Inflammatory macrophage (primary cell): ENCODE measurements at regions not wholly inside any gene's neighbourhood (a gene's known extent, or its start where the extent isn't known, plus 50 kb on each side); places are given as distances from the start of the nearest gene placed in this dataset.
"Not testable (repeated sequence)": the region's sequence is repeated elsewhere in the genome, so short reads cannot be mapped to it uniquely, and the experiment has no call there.

Experiments used
- DNase-seq, 2 donors: peaks; one replicate each; pipeline ENCODE4 v3.0.0-alpha.2; 2020 to 2022

DNA sequence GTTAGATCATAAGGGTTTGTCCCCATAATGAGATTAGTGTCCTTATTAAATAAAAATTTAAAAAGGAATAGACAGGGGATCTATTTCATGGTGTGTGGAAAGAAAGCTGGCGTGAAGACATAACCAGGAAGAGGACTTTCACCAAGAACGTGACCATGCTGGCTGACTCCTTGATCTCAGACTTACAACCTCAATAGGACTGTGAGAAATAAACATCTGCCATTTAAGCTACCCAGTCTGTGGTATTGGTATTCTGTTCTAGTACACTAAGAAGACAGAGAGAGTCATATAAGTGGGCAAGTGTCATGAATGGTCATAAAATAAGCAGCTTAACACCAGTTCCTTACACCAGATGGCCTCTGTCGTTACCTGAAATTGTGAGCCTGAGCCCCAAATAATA, 259.4 kb upstream of the CCNG1 start:
- no peak for DNase-seq

GRCh38 chr5:163185315-163185714, 252.1 kb upstream of the CCNG1 start:
- DNase-seq = no peak

- no peak for DNase-seq
These were observed 248.3 kb upstream of the CCNG1 start for GRCh38 chr5:163189023-163189553.

DNA sequence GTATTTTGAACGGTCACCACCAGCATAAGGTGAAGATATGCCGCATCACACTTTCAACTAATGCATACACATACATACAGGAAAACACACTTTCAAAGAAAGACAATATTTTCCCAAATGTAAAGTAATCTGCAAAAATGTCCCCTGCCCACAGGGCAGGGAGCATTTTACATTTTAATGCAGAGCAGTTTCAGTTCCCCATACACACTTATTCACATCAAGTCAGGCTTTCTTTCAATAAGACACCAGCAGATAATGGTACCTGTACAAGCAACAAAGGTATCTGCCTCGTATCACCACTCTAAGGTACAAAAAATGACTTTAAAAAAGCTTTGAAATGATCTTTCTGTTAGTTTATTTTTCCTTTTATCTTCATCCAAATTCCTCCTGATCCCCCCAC, 247.1 kb upstream of the CCNG1 start:
- DNase-seq = no peak

DNA sequence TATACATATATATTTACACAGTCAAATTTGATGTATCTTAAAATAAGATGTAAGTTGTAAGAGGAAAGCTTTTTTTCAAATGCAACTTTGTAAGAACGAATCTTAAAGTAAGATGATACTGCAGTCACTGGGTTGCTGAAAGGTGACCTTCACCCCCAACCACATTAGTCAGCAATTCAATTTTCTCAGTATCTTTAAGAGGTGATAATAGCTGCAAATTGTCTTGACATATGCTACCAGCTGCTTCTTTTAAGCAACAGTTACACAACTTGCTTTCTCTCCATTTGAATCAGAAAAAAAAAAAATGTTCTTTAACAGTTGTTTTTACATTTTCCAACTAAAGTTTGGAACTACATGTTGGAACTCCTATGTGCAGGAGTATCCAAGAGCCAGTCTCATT, 246.6 kb upstream of the CCNG1 start:
- DNase-seq = no peak

- DNase-seq = no peak
These were observed 243.5 kb upstream of the CCNG1 start for GRCh38 chr5:163193886-163194285.

- no peak for DNase-seq
These were observed 231.8 kb upstream of the CCNG1 start for GRCh38 chr5:163205645-163206044.

DNA sequence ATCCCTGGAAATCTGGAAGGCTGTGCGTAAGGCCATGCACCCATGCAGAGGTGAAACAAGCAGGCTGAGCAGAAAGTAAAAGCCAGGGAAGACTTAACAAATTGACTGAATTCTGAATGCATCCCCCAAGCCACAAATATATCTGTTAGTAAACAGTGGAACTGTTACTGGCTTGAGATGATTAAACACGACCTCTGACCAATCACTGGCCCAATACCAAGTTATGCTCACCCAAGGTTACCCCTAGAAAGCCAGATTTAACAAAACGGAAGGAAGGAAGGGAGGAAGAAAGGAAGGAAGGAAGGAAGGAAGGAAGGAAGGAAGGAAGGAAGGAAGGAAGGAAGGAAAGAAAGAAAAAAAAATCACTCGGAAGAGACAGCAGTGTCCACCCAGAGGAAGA, 215.8 kb upstream of the CCNG1 start:
- no peak for DNase-seq

DNA sequence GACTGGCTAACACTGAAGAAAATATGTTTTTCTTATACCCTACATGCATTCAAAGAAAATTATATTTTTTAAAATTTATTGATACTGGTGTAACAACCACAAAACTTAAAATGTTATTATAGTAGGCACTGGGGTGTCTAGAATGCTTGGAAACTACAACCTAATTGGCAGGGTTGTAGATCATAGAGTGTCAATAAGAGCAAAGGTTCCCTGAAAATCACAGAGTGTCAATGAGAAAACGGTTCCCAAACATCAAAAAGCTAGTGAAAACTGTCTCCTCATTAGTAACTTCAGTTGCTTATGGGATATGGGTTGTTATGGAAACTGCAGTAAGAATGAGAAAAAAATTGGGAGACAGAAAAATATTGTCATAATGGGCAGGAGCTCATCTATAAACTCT, 214.4 kb upstream of the CCNG1 start:
- DNase-seq = no peak

DNA sequence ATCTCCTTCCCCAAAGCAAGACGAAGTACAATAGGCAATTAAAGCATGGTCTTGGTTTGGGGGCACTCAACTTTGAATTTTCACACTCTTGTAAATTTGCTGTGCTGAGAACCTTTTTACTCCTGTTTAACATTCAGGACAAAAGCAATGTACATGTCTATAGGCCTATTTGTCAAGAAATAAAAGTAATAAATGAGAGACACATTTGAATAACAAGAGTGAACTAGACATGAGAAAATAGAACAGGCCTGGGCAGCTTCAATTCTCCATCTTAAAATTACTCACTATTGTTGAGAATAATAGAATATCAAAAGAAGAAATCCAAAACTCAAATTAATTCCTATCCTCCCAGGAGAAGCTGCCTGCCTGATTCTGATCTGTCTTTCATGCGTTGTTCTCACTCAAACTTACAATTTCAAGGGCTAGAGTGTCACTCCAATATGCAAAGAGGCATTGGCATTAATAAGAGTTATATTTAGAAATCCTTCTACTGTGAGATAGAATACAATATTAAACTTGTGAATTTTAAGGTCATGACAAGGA, 192.9 kb upstream of the CCNG1 start:
- no peak for DNase-seq

DNA sequence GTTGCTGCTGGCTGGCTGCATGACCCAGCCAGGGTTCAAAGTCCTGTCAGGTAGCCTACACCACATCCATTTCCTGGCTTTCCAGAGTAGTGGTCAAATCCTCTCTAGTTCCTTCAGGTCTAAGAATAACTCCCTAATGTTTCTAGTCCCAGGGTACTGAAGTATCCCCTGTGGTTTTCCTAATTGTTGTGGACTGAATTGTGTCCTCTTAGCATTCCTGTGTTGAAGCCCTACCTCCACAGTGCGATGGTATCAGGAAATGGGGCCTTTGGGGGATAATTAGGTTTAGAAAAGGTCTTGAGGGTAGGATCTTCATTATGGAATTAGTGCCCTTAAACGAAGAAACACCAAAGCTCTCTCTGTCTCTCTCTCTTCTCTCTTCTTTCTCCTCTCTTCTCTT, 191.8 kb upstream of the CCNG1 start:
- DNase-seq = no peak

GRCh38 chr5:163248333-163248732, 189.1 kb upstream of the CCNG1 start:
- no peak for DNase-seq

- no peak for DNase-seq
These were observed 188.5 kb upstream of the CCNG1 start for GRCh38 chr5:163248871-163249270.

DNA sequence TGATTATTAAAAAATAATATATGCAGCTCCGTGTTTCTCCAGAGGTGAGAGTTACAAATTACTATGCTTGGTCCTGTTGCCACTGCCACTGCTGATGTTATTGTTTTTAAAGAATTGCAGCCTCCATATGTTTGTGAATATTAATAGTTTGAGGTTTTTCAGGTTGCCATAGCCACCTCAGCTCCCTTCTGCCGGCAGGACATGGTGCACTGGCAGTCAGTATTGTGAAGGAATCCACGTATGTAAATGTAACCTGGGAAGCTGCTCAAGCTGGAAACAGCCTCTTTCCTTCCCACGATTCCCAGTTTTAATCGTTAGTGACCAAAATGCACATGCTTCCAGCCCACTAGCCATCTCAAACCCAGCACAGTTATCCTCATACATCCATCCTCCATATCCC, 184.4 kb upstream of the CCNG1 start:
- no peak for DNase-seq

DNA sequence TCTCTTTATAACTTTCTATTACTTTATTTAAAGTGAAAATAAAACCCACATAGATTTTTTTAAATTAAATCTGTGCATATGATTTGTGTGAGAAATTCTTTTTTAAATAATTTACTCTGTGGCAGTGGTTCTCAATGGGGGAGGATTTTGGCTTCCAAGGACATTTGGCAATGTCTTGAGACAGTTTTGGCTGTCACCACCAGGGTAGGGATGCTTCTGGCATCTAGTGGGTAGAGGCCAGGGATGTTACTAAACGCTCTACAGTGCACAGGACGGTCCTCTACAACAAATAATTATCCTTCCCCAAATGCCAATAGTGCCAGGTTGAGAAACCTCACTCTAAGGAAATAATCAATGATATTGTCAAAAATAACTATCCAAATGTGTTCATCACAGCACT, 177.9 kb upstream of the CCNG1 start:
- no peak for DNase-seq

GRCh38 chr5:163260471-163260870, 176.9 kb upstream of the CCNG1 start:
- no peak for DNase-seq

DNA sequence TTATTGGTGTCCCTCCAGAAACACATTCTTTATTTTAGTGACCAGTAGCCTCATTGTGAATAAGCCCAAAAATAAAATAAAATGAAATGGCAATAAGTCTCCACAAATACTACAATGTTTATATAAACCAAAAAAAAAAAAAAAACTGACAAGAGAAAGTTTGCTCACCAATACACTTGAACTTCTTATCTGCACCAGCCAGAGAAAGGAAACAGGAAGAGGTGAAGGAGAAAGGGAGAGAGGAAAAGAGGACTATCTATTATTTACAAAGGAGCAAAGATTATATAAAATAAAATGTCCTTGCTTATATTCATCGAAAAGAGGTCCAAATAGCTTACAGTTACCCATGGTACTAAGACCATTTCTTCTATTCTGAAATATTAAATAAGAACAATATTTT, 176.4 kb upstream of the CCNG1 start:
- DNase-seq = no peak

DNA sequence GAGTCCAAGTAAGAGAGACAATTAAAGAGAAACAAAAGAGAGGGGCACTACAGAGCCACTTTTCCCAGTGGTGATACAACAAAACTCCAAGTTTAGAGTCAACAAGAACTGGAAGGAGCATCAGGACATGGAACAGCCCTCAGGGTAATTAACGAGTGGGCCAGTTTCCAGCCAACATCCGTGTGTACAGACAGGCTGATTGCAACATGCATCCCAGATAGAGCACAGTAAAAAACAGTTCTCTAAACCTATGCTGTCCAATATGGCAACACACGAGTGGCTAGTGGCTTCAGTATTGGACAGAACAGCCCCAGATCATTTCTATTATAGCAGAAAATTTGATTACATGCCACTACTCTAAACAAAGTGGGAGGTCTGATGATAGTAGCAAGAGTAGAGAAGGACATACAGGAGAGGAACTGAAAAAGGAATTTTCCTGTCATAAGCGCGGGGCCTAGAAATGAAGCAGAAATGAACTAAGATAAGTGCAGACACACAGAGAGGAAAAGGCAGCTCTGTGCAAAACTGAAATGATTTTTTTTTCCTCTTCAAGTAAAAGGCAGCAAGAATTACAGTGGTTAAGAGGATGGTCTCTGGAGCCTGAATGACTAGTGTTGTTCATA, 175.6 kb upstream of the CCNG1 start:
- no peak for DNase-seq

DNA sequence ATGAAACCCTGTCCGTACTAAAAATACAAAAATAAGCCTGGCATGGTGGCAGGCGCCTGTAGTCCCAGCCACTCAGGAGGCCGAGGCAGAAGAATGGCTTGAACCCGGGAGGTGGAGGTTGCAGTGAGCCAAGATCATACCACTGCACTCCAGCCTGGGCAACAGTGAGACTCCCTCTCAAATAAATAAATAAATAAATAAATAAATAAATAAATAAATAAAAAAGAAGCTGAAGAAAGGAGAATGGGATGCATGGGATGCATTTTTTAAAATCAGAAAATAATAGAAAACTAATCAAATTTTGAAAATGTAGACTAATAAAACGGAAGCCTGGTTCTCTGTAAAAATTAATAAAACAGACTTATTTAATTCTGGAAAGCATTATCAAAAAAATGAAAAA, 171.1 kb upstream of the CCNG1 start:
- not testable (repeated sequence) for DNase-seq

DNA sequence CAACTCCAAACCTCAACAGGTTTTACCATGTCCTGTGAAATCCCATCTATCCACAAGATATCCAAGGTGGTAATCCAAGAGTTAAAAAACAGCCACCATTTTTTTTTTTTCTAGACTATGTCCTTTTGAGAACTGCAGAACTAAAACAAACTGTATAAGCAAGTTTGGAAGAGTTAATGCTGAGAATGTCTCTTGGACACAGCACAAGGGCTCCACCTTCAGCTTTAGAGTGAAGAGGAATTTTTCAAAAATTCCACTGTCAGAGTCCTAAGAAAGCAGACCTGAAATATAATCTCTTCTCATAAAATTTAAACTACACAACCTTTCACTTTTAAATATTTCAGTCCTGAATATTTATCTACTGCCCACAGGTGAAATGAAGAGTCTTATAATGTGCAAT, 167.8 kb upstream of the CCNG1 start:
- DNase-seq = no peak

- DNase-seq = no peak
These were observed 160.9 kb upstream of the CCNG1 start for GRCh38 chr5:163276466-163276865.

- DNase-seq = not testable (repeated sequence)
These were observed 156.5 kb upstream of the CCNG1 start for GRCh38 chr5:163280897-163281296.

DNA sequence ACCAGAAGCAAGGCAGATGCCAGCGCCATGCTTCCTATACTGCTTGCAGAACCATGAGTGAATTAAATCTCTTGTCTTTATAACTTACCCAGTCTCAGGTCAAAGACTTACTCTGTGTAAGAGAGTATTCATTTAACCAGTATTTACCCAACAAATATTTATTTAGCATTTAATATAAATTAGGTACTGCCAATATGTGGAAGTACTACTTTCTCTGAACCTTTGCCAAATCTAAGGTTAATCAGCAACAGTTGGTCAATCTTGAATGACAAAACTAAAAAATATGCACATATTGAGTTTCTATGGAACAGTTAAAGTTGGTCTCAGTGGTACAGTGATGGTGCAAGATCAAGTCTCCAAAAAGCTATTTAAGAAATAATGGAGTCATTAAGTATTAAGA, 155.9 kb upstream of the CCNG1 start:
- no peak for DNase-seq

- no peak for DNase-seq
These were observed 143.6 kb upstream of the CCNG1 start for GRCh38 chr5:163293836-163294235.

GRCh38 chr5:163303718-163304117, 133.7 kb upstream of the CCNG1 start:
- no peak for DNase-seq
